ENCODE measurements at regions not wholly inside any gene's neighbourhood (a gene's known extent, or its start where the extent isn't known, plus 50 kb on each side); places are given as distances from the start of the nearest gene placed in this dataset.
"Not testable (repeated sequence)": the region's sequence is repeated elsewhere in the genome, so short reads cannot be mapped to it uniquely, and the experiment has no call there.

- DNase-seq, result no peak
Measured at GRCh38 chr6:131431718-131432117, 141.3 kb upstream of the ARG1 start.

GRCh38 chr6:131433927-131434326 lies 139.1 kb upstream of the ARG1 start:
- DNase-seq, result no peak

GRCh38 chr6:131436358-131436757 lies 136.7 kb upstream of the ARG1 start:
- no peak for DNase-seq

- DNase-seq, result no peak
Measured at GRCh38 chr6:131443014-131443413, 130.0 kb upstream of the ARG1 start.

- no peak for DNase-seq
Measured at GRCh38 chr6:131443514-131443913, 129.5 kb upstream of the ARG1 start.

GRCh38 chr6:131445356-131445755 lies 127.7 kb upstream of the ARG1 start:
- not testable (repeated sequence) for DNase-seq

- no peak for DNase-seq
Measured at GRCh38 chr6:131450861-131451260, 122.2 kb upstream of the ARG1 start.

- no peak for DNase-seq
Measured at GRCh38 chr6:131451321-131452144, 121.5 kb upstream of the ARG1 start.

GRCh38 chr6:131453803-131454202 lies 119.2 kb upstream of the ARG1 start:
- no peak for DNase-seq

- no peak for DNase-seq
Measured at GRCh38 chr6:131456565-131456964, 116.5 kb upstream of the ARG1 start.

GRCh38 chr6:131459005-131459404 lies 114.0 kb upstream of the ARG1 start:
- no peak for DNase-seq

GRCh38 chr6:131460614-131461000 lies 112.4 kb upstream of the ARG1 start:
- DNase-seq, result no peak

GRCh38 chr6:131469130-131469529 lies 103.9 kb upstream of the ARG1 start:
- no peak for DNase-seq

GRCh38 chr6:131470534-131470933 lies 102.5 kb upstream of the ARG1 start:
- no peak for DNase-seq

GRCh38 chr6:131471331-131471730 lies 101.7 kb upstream of the ARG1 start:
- DNase-seq, result no peak

- not testable (repeated sequence) for DNase-seq
Measured at GRCh38 chr6:131473303-131473702, 99.7 kb upstream of the ARG1 start.

GRCh38 chr6:131476362-131476761 lies 96.7 kb upstream of the ARG1 start:
- DNase-seq, result no peak

- DNase-seq, result not testable (repeated sequence)
Measured at GRCh38 chr6:131478740-131479211, 94.2 kb upstream of the ARG1 start.

- DNase-seq, result no peak
Measured at GRCh38 chr6:131486608-131487007, 86.4 kb upstream of the ARG1 start.

GRCh38 chr6:131488780-131489179 lies 84.2 kb upstream of the ARG1 start:
- DNase-seq, result no peak

GRCh38 chr6:131490441-131490840 lies 82.6 kb upstream of the ARG1 start:
- no peak for DNase-seq

GRCh38 chr6:131492932-131493573 lies 80.0 kb upstream of the ARG1 start:
- no peak for DNase-seq

GRCh38 chr6:131504387-131504786 lies 68.6 kb upstream of the ARG1 start:
- not testable (repeated sequence) for DNase-seq

GRCh38 chr6:131510094-131510493 lies 62.9 kb upstream of the ARG1 start:
- no peak for DNase-seq

Data from amniotic stem cell (primary cell).